Mesothelial cell of epicardium (in vitro differentiated cells): ENCODE measurements at regions not wholly inside any gene's neighbourhood (a gene's known extent, or its start where the extent isn't known, plus 50 kb on each side); places are given as distances from the start of the nearest gene placed in this dataset.

Source experiments
- DNase-seq, 2 experiments: peaks; one replicate each; pipeline ENCODE4 v3.0.0; 2021; ENCODE audit warnings: low spot score in 2 of 2; ENCODE audit not compliant: unreplicated experiment in 2 of 2
- H3K27ac Mint-ChIP-seq: 2 replicates; pipeline ENCODE4 v1.8.0; 2021; ENCODE audit warnings: mixed read lengths
- H3K27me3 Mint-ChIP-seq: 2 replicates; pipeline ENCODE4 v1.8.0; 2021; ENCODE audit warnings: low read depth, mixed read lengths
- H3K36me3 Mint-ChIP-seq: 2 replicates; pipeline ENCODE4 v1.8.0; 2021; ENCODE audit warnings: mixed read lengths
- H3K4me1 Mint-ChIP-seq: 2 replicates; pipeline ENCODE4 v1.8.0; 2021; ENCODE audit warnings: mixed read lengths
- H3K4me3 Mint-ChIP-seq: 2 replicates; pipeline ENCODE4 v1.8.0; 2021; ENCODE audit warnings: mild to moderate bottlenecking, moderate library complexity, mixed read lengths
- H3K9me3 Mint-ChIP-seq: 2 replicates; pipeline ENCODE4 v1.8.0; 2021; ENCODE audit warnings: mixed read lengths
- TF ChIP-seq, protein P1 (sequence below): fragments of 200-600 bp; sonication (generic); IDR thresholded peaks from one replicate; pipeline ENCODE4 v1.5.0; 2021; ENCODE audit warnings: antibody characterized with exemption; ENCODE audit not compliant: unreplicated experiment

DNA sequence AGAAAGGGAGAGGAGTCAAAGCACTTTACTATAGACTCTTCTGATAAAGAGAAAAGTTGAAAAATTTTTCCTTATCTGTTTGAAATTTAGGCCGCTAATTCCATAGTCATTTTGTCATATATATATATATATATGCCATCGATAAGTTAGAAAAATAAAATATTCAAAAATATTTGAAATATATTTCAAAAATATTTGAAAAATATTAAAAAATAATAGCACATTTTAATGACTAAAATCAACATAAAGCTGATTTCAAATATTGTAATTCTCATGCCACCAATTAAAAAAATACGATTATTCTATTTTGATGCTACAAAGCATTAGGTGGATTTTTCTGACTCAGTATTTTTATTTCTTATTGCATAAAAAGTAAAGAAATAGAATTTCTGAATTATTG lies 87.1 kb downstream of the KIF2B start:
- Mint-ChIP-seq H3K4me1 (no peaks in the 10 kb centered on the region), H3K4me3 (no peak overlapping the region), H3K9me3 (peaks cover 14% of the 10 kb centered on the region), H3K27ac (no peak overlapping the region), H3K27me3 (no peaks in the 10 kb centered on the region), H3K36me3 (no peaks in the 10 kb centered on the region)
- no peak for DNase-seq
- TF ChIP-seq, protein P1, sequence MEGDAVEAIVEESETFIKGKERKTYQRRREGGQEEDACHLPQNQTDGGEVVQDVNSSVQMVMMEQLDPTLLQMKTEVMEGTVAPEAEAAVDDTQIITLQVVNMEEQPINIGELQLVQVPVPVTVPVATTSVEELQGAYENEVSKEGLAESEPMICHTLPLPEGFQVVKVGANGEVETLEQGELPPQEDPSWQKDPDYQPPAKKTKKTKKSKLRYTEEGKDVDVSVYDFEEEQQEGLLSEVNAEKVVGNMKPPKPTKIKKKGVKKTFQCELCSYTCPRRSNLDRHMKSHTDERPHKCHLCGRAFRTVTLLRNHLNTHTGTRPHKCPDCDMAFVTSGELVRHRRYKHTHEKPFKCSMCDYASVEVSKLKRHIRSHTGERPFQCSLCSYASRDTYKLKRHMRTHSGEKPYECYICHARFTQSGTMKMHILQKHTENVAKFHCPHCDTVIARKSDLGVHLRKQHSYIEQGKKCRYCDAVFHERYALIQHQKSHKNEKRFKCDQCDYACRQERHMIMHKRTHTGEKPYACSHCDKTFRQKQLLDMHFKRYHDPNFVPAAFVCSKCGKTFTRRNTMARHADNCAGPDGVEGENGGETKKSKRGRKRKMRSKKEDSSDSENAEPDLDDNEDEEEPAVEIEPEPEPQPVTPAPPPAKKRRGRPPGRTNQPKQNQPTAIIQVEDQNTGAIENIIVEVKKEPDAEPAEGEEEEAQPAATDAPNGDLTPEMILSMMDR: no peak

DNA sequence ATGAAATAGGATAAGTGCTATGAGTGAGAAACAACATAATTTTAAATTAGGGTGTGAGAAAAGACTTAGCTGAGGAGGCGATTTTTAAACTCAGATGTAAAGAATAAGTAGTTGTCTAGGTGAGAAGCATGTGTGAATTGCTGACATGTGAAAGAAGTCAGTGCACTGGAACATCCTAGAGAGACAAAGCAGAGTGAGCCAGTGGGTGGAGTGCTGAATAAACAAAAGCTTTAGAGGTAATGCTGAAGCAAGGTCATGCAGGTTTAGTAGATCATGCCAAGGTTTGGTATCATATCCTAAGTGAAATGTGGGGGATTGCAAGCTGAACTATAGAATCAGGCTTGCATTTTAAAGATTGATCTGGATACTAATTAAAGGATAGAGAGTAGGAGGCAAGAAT lies 89.4 kb downstream of the KIF2B start:
- no peak for DNase-seq
- Mint-ChIP-seq H3K4me3 (no peak overlapping the region), H3K27ac (no peak overlapping the region), H3K36me3 (no peaks in the 10 kb centered on the region), H3K4me1 (no peaks in the 10 kb centered on the region), H3K27me3 (no peaks in the 10 kb centered on the region), H3K9me3 (peaks cover 12% of the 10 kb centered on the region)
- TF ChIP-seq, protein P1: no peak

DNA sequence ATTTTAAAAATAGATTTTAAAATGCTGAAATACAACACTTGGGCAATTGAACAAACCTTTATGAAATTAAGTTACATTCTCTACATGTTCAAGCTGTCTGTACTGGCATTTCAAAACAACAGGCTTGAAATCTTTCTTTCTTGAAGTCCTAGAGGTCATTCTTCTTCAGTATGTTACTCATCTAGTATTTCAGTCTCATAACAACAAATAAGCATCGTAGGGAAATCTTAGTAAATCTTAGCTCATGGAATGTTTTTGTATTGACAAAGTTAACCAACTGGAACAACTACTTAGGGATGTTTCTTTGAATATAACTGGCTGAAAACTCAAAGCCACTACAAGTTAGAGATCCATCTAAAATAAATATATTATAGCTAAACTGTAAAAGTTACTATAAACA lies 96.6 kb downstream of the KIF2B start:
- Mint-ChIP-seq H3K27ac (no peak overlapping the region), H3K27me3 (no peaks in the 10 kb centered on the region), H3K9me3 (peaks cover 9% of the 10 kb centered on the region), H3K36me3 (no peaks in the 10 kb centered on the region), H3K4me3 (no peak overlapping the region), H3K4me1 (peaks cover 12% of the 10 kb centered on the region)
- DNase-seq: no peak
- TF ChIP-seq, protein P1: no peak

DNA sequence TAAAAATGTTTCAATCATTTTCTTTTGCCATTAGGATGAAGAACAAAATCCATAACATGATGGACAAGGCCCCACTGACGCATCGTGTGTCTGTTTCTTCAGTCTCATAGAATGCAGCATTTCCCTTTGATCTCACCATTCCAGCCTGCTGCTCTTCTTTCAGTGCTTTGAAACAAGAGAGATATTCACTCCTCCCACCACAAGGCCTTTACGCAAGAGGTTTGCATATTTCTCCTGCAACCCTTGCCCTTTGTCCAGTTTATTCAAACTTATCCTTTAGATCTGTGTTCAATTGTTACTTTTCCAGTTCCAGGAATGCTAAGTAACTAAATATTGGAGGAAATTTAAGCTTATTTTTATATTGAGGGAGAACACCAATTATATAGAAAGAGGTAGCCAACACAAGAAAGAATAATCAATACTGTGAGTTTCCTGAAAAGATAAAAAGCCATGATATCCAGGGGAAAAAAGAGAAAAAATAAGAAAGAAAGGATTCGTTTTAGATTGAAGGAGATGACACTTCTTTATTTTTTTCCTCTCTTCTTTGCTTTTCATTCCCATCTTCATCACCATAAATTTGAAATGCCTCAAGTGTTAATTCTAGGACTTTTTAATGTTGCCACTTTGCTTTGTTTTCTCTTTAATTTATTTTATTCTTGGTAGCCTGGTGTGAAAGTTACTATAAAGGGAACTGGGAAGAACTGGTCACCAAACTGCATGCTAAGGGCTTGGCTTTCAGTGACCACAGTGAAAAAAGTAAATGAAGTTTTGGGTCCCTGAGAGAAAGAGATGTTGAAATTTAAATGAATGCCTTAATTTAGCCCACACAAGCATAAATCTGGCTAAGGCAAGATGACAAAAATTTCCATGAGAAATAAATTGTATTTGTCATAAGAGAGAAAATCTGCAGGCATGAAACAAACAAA lies 102.1 kb downstream of the KIF2B start:
- Mint-ChIP-seq H3K27ac (peak overlapping the region; percentile 67), H3K4me1 (peaks cover 28% of the 10 kb centered on the region), H3K36me3 (peaks cover 1% of the 10 kb centered on the region), H3K4me3 (no peak overlapping the region), H3K9me3 (peaks cover 22% of the 10 kb centered on the region), H3K27me3 (no peaks in the 10 kb centered on the region)
- TF ChIP-seq, protein P1: no peak
- no peak for DNase-seq

DNA sequence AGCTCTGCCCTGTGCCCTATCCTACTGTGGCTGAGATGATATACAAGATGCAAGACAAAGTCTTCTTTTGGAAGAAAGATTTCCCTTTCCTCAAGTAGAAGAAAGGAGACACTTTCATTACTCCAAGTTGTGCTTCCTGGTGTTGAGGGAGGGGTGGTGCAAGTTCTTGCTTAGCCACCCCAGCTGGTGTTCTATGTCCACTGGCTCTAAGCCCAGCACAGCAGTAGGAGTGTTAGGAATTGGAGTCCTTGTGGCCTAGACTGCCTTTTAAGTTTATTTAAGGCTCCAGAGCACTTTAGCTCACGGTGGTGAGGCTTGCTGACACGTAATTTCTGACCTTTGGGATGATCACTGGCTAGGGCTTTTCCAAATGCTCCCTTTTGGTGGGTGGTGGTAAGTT lies 109.7 kb downstream of the KIF2B start:
- H3K36me3 Mint-ChIP-seq: no peaks in the 10 kb centered on the region
- no peak overlapping the region for H3K27ac Mint-ChIP-seq
- TF ChIP-seq, protein P1: no peak
- no peak for DNase-seq
- peaks cover 21% of the 10 kb centered on the region for H3K9me3 Mint-ChIP-seq
- H3K4me3 Mint-ChIP-seq: no peak overlapping the region
- H3K4me1 Mint-ChIP-seq: no peaks in the 10 kb centered on the region
- H3K27me3 Mint-ChIP-seq: no peaks in the 10 kb centered on the region
